ENCODE measurements at regions not wholly inside any gene's neighbourhood (a gene's known extent, or its start where the extent isn't known, plus 50 kb on each side); places are given as distances from the start of the nearest gene placed in this dataset.

DNA sequence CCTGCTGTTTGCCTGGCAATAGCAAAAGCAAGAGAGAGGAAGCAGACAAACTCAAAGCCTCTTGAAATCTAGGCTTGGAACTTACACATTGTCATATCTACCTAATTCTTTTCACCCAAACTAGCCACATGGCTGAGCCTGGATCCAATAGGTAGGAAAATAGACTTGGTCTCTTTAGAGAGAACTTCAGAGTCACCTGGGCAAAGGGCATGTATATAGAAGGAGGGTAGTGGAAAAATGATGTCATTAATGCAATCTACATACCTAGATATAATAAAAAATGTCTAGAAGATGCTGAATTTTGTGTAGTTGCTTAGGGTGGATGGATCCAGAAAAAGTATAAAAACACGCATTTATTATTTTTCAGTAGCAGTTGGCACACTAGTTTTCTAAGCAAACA is 237.0 kb upstream of the GEMIN8 start:
- no peaks in the 10 kb centered on the region for H4K20me1 ChIP-seq (ENCODE audit: insufficient read depth, low read length)
- no peak overlapping the region for H3K4me2 ChIP-seq (ENCODE audit: low read depth, low read length)
- H3K56ac ChIP-seq (ENCODE audit: extremely low read depth, insufficient read depth, low read length), result no peak overlapping the region
- CTCF ChIA-PET, result no interaction called here
- H3K27ac ChIP-seq (ENCODE audit: insufficient read depth, low read length), result no peak overlapping the region
- no TSS peak for BruUV-seq (replicated peaks)
- no peak overlapping the region for H2BK120ac ChIP-seq (ENCODE audit: low read depth, low read length)
- no peak overlapping the region for H4K91ac ChIP-seq (ENCODE audit: insufficient read depth, low read depth, low read length)
- H2AK5ac ChIP-seq (ENCODE audit: low read depth, low read length), result no peak overlapping the region
- no peak for ATAC-seq (ENCODE audit: low read depth)
- no peak for DNase-seq
- TF ChIP-seq POLR2A (IDR thresholded peaks at IDR 0.05; ENCODE audit: low read depth, low read length), result no peak
- no peak for TF ChIP-seq CHD1 (IDR thresholded peaks at IDR 0.05; ENCODE audit: low read depth, low read length)
- TF ChIP-seq MXI1 (IDR thresholded peaks at IDR 0.05; ENCODE audit: borderline replicate concordance, low read depth, low read length), result no peak
- no peak for TF ChIP-seq SMC3 (IDR thresholded peaks at IDR 0.05; ENCODE audit: low read depth, low read length)
- TF ChIP-seq, protein P1, sequence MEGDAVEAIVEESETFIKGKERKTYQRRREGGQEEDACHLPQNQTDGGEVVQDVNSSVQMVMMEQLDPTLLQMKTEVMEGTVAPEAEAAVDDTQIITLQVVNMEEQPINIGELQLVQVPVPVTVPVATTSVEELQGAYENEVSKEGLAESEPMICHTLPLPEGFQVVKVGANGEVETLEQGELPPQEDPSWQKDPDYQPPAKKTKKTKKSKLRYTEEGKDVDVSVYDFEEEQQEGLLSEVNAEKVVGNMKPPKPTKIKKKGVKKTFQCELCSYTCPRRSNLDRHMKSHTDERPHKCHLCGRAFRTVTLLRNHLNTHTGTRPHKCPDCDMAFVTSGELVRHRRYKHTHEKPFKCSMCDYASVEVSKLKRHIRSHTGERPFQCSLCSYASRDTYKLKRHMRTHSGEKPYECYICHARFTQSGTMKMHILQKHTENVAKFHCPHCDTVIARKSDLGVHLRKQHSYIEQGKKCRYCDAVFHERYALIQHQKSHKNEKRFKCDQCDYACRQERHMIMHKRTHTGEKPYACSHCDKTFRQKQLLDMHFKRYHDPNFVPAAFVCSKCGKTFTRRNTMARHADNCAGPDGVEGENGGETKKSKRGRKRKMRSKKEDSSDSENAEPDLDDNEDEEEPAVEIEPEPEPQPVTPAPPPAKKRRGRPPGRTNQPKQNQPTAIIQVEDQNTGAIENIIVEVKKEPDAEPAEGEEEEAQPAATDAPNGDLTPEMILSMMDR (conservative IDR thresholded peaks at IDR 0.05; ENCODE audit: low read depth, low read length), result no peak
- TF ChIP-seq, protein P2, sequence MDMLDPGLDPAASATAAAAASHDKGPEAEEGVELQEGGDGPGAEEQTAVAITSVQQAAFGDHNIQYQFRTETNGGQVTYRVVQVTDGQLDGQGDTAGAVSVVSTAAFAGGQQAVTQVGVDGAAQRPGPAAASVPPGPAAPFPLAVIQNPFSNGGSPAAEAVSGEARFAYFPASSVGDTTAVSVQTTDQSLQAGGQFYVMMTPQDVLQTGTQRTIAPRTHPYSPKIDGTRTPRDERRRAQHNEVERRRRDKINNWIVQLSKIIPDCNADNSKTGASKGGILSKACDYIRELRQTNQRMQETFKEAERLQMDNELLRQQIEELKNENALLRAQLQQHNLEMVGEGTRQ (IDR thresholded peaks at IDR 0.05; ENCODE audit: low read depth, low read length), result no peak
- no peak for TF ChIP-seq RCOR1 (IDR thresholded peaks at IDR 0.05; ENCODE audit: insufficient replicate concordance, low read length)
- no peak for TF ChIP-seq FOS (IDR thresholded peaks at IDR 0.05; ENCODE audit: low read depth, low read length)
- no peak for TF ChIP-seq NFE2L2 (IDR thresholded peaks at IDR 0.05; ENCODE audit: low read depth, low read length)
- TF ChIP-seq, protein P3, sequence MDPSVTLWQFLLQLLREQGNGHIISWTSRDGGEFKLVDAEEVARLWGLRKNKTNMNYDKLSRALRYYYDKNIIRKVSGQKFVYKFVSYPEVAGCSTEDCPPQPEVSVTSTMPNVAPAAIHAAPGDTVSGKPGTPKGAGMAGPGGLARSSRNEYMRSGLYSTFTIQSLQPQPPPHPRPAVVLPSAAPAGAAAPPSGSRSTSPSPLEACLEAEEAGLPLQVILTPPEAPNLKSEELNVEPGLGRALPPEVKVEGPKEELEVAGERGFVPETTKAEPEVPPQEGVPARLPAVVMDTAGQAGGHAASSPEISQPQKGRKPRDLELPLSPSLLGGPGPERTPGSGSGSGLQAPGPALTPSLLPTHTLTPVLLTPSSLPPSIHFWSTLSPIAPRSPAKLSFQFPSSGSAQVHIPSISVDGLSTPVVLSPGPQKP (IDR thresholded peaks at IDR 0.05; ENCODE audit: borderline replicate concordance, low read depth, low read length), result no peak
- no peak for TF ChIP-seq BHLHE40 (IDR thresholded peaks at IDR 0.05; ENCODE audit: low read depth, low read length)
- TF ChIP-seq MAFK (IDR thresholded peaks at IDR 0.05; ENCODE audit: low read depth, low read length), result no peak
- no peak for TF ChIP-seq MAZ (IDR thresholded peaks at IDR 0.05; ENCODE audit: borderline replicate concordance, low read depth, low read length)
- no peak for TF ChIP-seq RFX5 (IDR thresholded peaks at IDR 0.05; ENCODE audit: low read depth, low read length)
- TF ChIP-seq RAD21 (IDR thresholded peaks at IDR 0.05; ENCODE audit: low read length), result no peak
- H3K9me3 ChIP-seq (ENCODE audit: control insufficient read depth, insufficient read depth, low read length), result peaks cover under 1% of the 10 kb centered on the region; the same call in 1 of the 2 replicates
- no peak overlapping the region for H3K18ac ChIP-seq (ENCODE audit: low read depth, low read length)
- H3K14ac ChIP-seq (replicated peaks; ENCODE audit: low read depth, low read length), result no peak overlapping the region
- H3K4ac ChIP-seq (ENCODE audit: low read depth, low read length), result no peak overlapping the region
- H3K27me3 ChIP-seq (ENCODE audit: control insufficient read depth, insufficient read depth, low read length), result no peaks in the 10 kb centered on the region
- intact Hi-C loops (cut with micrococcal nuclease) (no loop called here), dilution Hi-C loops (cut with HindIII; ENCODE audit: low sequenced_read_pairs, unreplicated experiment) (no loop called here), in situ Hi-C loops (cut with MboI; ENCODE audit: low sequenced_read_pairs) (no loop called here)
- H3K9me1 ChIP-seq (ENCODE audit: insufficient read depth, low read length), result no peaks in the 10 kb centered on the region
- no peak overlapping the region for H2BK15ac ChIP-seq (ENCODE audit: low read depth, low read length)
- H2BK5ac ChIP-seq (ENCODE audit: low read depth, low read length, poor library complexity, severe bottlenecking), result no peak overlapping the region
- no peaks in the 10 kb centered on the region for H3K36me3 ChIP-seq (ENCODE audit: control insufficient read depth, insufficient read depth, low read length)
- H4K8ac ChIP-seq (ENCODE audit: low read depth in 2 of 2, low read length in 2 of 2), result no peak overlapping the region
- H3K79me1 ChIP-seq (ENCODE audit: low read depth in 1 of 2, low read length in 2 of 2), result no peaks in the 10 kb centered on the region
- no peaks in the 10 kb centered on the region for H3K4me1 ChIP-seq (ENCODE audit: control insufficient read depth, insufficient read depth, low read length)
- no peak overlapping the region for H4K5ac ChIP-seq (ENCODE audit: low read depth, low read length)
- no CpG with 5 or more reads among the region's 1 CpG for WGBS, 2 experiments (ENCODE audit: extremely low coverage in 2 of 2, insufficient read length in 1 of 2)
- H3K9ac ChIP-seq (ENCODE audit: low read depth, low read length), result no peak overlapping the region
- no peak overlapping the region for H3K4me3 ChIP-seq (ENCODE audit: insufficient read depth, low read depth, low read length)
- H2AK9ac ChIP-seq (replicated peaks; ENCODE audit: low read depth, low read length, poor library complexity), result no peak overlapping the region
- H2BK20ac ChIP-seq (ENCODE audit: low read depth, low read length), result no peak overlapping the region
- POLR2A ChIA-PET (ENCODE audit: unreplicated experiment), result no interaction called here
- H2AFZ ChIP-seq (replicated peaks; ENCODE audit: low read length, poor library complexity), result no peak overlapping the region
- no peak overlapping the region for H3K23ac ChIP-seq (ENCODE audit: low read depth, low read length)
